HEK293 (cell line): ENCODE measurements at regions not wholly inside any gene's neighbourhood (a gene's known extent, or its start where the extent isn't known, plus 50 kb on each side); places are given as distances from the start of the nearest gene placed in this dataset.
A peak's percentile ranks its signal among the peaks of the same experiment; 100 is the strongest.

Source experiments
- CTCF ChIA-PET: fragments of 350-600 bp; formaldehyde crosslinking; extraction: SDS; loops from one replicate; lab custom pipeline; 2021; ENCODE audit warnings: antibody characterized with exemption; lab: Yijun Ruan, JAX
- POLR2A ChIA-PET: fragments of 300-600 bp; formaldehyde crosslinking; extraction: SDS; loops from one replicate; lab custom pipeline; 2020; ENCODE audit warnings: antibody characterized with exemption, inconsistent platforms; lab: Yijun Ruan, JAX
- H3K27ac ChIP-seq: fragments of 200-500 bp; sonication (Bioruptor generic); 2 replicates; pipeline ENCODE4 v1.5.1; 2014; ENCODE audit warnings: low read depth, low read length, control low read depth, inconsistent platforms; ENCODE audit errors: extremely low read depth
- H3K36me3 ChIP-seq, 2 experiments: fragments of 200-500 bp in 1 of 2; sonication (Bioruptor generic) in 1 of 2; 1 replicate in 1 of 2; 2 replicates in 1 of 2; pipeline ENCODE4 v1.5.1; 2014 to 2017; ENCODE audit warnings: inconsistent platforms in 2 of 2, low read length in 2 of 2; ENCODE audit not compliant: control insufficient read depth in 2 of 2, insufficient read depth in 1 of 2
- H3K4me1 ChIP-seq: fragments of 200-500 bp; sonication (Bioruptor generic); 2 replicates; pipeline ENCODE4 v1.5.1; 2014; ENCODE audit warnings: mild to moderate bottlenecking, low read length, inconsistent platforms; ENCODE audit not compliant: control insufficient read depth, insufficient read depth
- H3K4me3 ChIP-seq: 2 replicates; pipeline ENCODE4 v1.5.1; 2011; ENCODE audit warnings: low read depth, mild to moderate bottlenecking, control low read depth, low read length, moderate library complexity
- H3K9me3 ChIP-seq: fragments of 200-500 bp; sonication (Bioruptor generic); 2 replicates; pipeline ENCODE4 v1.5.1; 2014; ENCODE audit warnings: low read depth, low read length, inconsistent platforms; ENCODE audit not compliant: control insufficient read depth, insufficient read depth
- BCL11B ChIP-seq: fragments of 450-650 bp; formaldehyde crosslinking; IDR thresholded peaks from 2 replicates; pipeline ENCODE4 v1.5.1; 2016; ENCODE audit warnings: low read depth, missing biosample characterization, missing genetic modification characterization
- KLF10 ChIP-seq: fragments of 450-650 bp; IDR thresholded peaks from 2 replicates; pipeline ENCODE4 v1.5.1; 2018; ENCODE audit warnings: missing biosample characterization, mild to moderate bottlenecking, missing genetic modification characterization
- SCRT1 ChIP-seq: fragments of 450-650 bp; formaldehyde crosslinking; IDR thresholded peaks from 2 replicates; pipeline ENCODE4 v1.5.1; 2016; ENCODE audit warnings: missing biosample characterization, missing genetic modification characterization, borderline replicate concordance
- YY1 ChIP-seq: fragments of 450-650 bp; formaldehyde crosslinking; IDR thresholded peaks from 2 replicates; pipeline ENCODE4 v1.5.1; 2018; ENCODE audit warnings: missing biosample characterization, missing genetic modification characterization
- ZBTB21 ChIP-seq: fragments of 450-650 bp; formaldehyde crosslinking; IDR thresholded peaks from 2 replicates; pipeline ENCODE4 v1.5.1; 2017; ENCODE audit warnings: missing biosample characterization, missing genetic modification characterization
- ZNF138 ChIP-seq: fragments of 450-650 bp; formaldehyde crosslinking; IDR thresholded peaks from 2 replicates; pipeline ENCODE4 v1.5.1; 2016; ENCODE audit warnings: missing biosample characterization, missing genetic modification characterization, borderline replicate concordance
- ZNF211 ChIP-seq: fragments of 450-650 bp; formaldehyde crosslinking; IDR thresholded peaks from 2 replicates; pipeline ENCODE4 v1.5.1; 2016; ENCODE audit warnings: low read depth, missing biosample characterization, missing genetic modification characterization
- ZNF366 ChIP-seq: fragments of 450-650 bp; formaldehyde crosslinking; conservative IDR thresholded peaks from 2 replicates; pipeline ENCODE4 v1.5.1; 2016; ENCODE audit warnings: missing biosample characterization, missing genetic modification characterization
- ZNF560 ChIP-seq: fragments of 450-650 bp; formaldehyde crosslinking; IDR thresholded peaks from 2 replicates; pipeline ENCODE4 v1.5.1; 2017; ENCODE audit warnings: missing biosample characterization, missing genetic modification characterization, borderline replicate concordance
- ZNF629 ChIP-seq: fragments of 450-650 bp; formaldehyde crosslinking; IDR thresholded peaks from 2 replicates; pipeline ENCODE4 v1.5.1; 2017; ENCODE audit warnings: missing biosample characterization, missing genetic modification characterization
- ZNF707 ChIP-seq: fragments of 450-650 bp; formaldehyde crosslinking; IDR thresholded peaks from 2 replicates; pipeline ENCODE4 v1.5.1; 2016; ENCODE audit warnings: missing biosample characterization, missing genetic modification characterization
- ZNF768 ChIP-seq: fragments of 450-650 bp; formaldehyde crosslinking; IDR thresholded peaks from 2 replicates; pipeline ENCODE4 v1.5.1; 2018; ENCODE audit warnings: missing biosample characterization, mild to moderate bottlenecking, missing genetic modification characterization
- ZNF777 ChIP-seq: fragments of 450-650 bp; formaldehyde crosslinking; IDR thresholded peaks from 2 replicates; pipeline ENCODE4 v1.5.1; 2017; ENCODE audit warnings: missing biosample characterization, missing genetic modification characterization, borderline replicate concordance
- TF ChIP-seq, protein P1 (sequence below): fragments of 450-650 bp; IDR thresholded peaks from 2 replicates; pipeline ENCODE4 v1.5.1; 2018; ENCODE audit warnings: missing biosample characterization, missing genetic modification characterization
- TF ChIP-seq, protein P2 (sequence below): fragments of 450-650 bp; formaldehyde crosslinking; IDR thresholded peaks from 2 replicates; pipeline ENCODE4 v1.5.1; 2017; ENCODE audit warnings: missing biosample characterization, mild to moderate bottlenecking, missing genetic modification characterization, moderate library complexity
- TF ChIP-seq, protein P3 (sequence below): fragments of 450-650 bp; formaldehyde crosslinking; IDR thresholded peaks from 2 replicates; pipeline ENCODE4 v1.5.1; 2016; ENCODE audit warnings: missing biosample characterization, missing genetic modification characterization
- TF ChIP-seq, protein P4 (sequence below): fragments of 450-650 bp; formaldehyde crosslinking; IDR thresholded peaks from 2 replicates; pipeline ENCODE4; 2016; ENCODE audit warnings: missing biosample characterization, missing genetic modification characterization
- TF ChIP-seq, protein P5 (sequence below): fragments of 450-650 bp; formaldehyde crosslinking; IDR thresholded peaks from 2 replicates; pipeline ENCODE4 v1.5.1; 2016; ENCODE audit warnings: missing biosample characterization, missing genetic modification characterization
- TF ChIP-seq, protein P6 (sequence below): fragments of 450-650 bp; formaldehyde crosslinking; IDR thresholded peaks from 2 replicates; pipeline ENCODE4 v1.5.1; 2016; ENCODE audit warnings: missing biosample characterization, missing genetic modification characterization
- TF ChIP-seq, protein P7 (sequence below): fragments of 450-650 bp; formaldehyde crosslinking; optimal IDR thresholded peaks from 2 replicates; pipeline ENCODE3; 2016; ENCODE audit warnings: missing biosample characterization, mild to moderate bottlenecking, missing genetic modification characterization

DNA sequence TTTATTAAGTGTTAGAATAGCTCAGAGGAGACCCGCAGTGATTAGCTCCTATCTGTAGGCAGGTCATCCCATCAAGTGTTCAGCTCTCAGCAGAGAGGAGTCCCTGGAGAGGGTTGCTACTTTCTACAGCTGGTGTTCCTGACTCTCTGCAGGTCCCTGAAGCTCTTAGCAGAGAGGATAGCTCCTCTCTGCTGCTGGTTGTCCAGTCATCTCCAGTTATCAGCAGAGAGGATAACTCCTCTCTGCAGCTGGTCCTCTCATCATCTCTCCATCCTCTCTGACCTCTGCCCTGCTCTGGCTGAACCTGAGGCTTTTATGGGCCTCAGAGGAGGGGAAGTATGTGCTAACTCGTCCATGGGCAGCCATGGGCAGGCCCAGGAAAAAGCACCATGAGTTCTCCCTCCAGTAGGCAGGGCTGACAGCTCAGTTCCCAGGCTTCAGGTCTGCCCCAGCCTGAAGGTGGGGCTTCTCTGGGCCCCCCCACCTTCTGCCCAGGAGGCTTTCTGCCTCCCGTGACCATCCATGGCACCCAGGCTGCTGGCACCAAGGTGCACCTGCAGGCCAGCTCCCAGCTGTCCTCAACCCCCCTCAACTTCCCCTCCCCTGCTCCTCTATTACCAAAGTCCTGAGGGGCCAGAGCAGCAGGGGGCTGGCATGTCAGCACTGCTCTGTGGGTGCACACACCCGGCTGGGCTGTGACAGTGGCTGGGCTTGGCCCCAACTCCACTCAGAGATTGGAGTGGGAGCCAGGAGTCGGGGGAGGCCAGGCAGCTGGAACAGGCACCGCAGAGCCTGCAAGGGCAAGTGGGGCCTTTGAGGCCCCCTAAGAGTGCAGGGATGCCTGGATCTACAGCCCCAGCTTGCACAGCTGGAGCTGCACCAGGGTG lies 98.9 kb upstream of the FRMD4B start:
- POLR2A ChIA-PET: no interaction called here
- H3K9me3 ChIP-seq: no peaks in the 10 kb centered on the region
- no peaks in the 10 kb centered on the region for H3K4me1 ChIP-seq
- CTCF ChIA-PET: no interaction called here
- no peak overlapping the region for H3K27ac ChIP-seq
- H3K36me3 ChIP-seq: no peaks in the 10 kb centered on the region
- TF ChIP-seq ZNF366 (tag by site-specific recombination): no peak
- TF ChIP-seq ZNF629 (tag by site-specific recombination): no peak
- TF ChIP-seq, protein P1, sequence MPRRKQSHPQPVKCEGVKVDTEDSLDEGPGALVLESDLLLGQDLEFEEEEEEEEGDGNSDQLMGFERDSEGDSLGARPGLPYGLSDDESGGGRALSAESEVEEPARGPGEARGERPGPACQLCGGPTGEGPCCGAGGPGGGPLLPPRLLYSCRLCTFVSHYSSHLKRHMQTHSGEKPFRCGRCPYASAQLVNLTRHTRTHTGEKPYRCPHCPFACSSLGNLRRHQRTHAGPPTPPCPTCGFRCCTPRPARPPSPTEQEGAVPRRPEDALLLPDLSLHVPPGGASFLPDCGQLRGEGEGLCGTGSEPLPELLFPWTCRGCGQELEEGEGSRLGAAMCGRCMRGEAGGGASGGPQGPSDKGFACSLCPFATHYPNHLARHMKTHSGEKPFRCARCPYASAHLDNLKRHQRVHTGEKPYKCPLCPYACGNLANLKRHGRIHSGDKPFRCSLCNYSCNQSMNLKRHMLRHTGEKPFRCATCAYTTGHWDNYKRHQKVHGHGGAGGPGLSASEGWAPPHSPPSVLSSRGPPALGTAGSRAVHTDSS (tag by site-specific recombination): no peak
- TF ChIP-seq, protein P2, sequence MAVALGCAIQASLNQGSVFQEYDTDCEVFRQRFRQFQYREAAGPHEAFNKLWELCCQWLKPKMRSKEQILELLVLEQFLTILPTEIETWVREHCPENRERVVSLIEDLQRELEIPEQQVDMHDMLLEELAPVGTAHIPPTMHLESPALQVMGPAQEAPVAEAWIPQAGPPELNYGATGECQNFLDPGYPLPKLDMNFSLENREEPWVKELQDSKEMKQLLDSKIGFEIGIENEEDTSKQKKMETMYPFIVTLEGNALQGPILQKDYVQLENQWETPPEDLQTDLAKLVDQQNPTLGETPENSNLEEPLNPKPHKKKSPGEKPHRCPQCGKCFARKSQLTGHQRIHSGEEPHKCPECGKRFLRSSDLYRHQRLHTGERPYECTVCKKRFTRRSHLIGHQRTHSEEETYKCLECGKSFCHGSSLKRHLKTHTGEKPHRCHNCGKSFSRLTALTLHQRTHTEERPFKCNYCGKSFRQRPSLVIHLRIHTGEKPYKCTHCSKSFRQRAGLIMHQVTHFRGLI (tag by site-specific recombination): 0 out of 2 replicates have a peak, but pooled peaks have one; percentile 53
- TF ChIP-seq, all 188 proteins: peak for 1
- H3K4me3 ChIP-seq: no peak overlapping the region

DNA sequence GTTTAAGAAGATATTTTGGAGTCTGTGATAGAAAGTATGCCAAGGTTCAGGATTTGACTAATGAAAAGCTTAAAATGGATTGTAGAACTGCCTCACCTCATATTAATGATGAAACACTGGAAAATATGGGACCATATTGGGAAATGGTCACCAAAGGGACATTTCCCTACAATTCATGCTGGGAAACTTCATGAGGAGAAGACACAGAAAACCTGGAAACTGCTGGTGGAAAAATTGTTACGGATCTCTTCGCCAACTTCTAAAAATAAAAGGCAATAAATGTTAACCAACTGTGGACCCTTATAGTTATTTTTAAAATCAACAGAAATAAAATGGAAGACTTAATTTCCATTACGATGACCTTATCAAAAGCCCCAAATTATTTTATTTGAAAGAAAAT lies 97.6 kb upstream of the FRMD4B start:
- no peaks in the 10 kb centered on the region for H3K4me1 ChIP-seq
- no peaks in the 10 kb centered on the region for H3K9me3 ChIP-seq
- POLR2A ChIA-PET: no interaction called here
- no peaks in the 10 kb centered on the region for H3K36me3 ChIP-seq
- TF ChIP-seq KLF10 (tag by site-specific recombination): no peak
- no peak for TF ChIP-seq YY1 (tag by site-specific recombination)
- TF ChIP-seq, protein P3, sequence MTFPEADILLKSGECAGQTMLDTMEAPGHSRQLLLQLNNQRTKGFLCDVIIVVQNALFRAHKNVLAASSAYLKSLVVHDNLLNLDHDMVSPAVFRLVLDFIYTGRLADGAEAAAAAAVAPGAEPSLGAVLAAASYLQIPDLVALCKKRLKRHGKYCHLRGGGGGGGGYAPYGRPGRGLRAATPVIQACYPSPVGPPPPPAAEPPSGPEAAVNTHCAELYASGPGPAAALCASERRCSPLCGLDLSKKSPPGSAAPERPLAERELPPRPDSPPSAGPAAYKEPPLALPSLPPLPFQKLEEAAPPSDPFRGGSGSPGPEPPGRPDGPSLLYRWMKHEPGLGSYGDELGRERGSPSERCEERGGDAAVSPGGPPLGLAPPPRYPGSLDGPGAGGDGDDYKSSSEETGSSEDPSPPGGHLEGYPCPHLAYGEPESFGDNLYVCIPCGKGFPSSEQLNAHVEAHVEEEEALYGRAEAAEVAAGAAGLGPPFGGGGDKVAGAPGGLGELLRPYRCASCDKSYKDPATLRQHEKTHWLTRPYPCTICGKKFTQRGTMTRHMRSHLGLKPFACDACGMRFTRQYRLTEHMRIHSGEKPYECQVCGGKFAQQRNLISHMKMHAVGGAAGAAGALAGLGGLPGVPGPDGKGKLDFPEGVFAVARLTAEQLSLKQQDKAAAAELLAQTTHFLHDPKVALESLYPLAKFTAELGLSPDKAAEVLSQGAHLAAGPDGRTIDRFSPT: no peak
- TF ChIP-seq ZNF211: no peak
- TF ChIP-seq, protein P4, sequence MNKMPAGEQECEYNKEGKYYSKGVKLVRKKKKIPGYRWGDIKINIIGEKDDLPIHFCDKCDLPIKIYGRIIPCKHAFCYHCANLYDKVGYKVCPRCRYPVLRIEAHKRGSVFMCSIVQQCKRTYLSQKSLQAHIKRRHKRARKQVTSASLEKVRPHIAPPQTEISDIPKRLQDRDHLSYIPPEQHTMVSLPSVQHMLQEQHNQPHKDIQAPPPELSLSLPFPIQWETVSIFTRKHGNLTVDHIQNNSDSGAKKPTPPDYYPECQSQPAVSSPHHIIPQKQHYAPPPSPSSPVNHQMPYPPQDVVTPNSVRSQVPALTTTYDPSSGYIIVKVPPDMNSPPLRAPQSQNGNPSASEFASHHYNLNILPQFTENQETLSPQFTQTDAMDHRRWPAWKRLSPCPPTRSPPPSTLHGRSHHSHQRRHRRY (tag by site-specific recombination): no peak
- TF ChIP-seq, protein P2 (tag by site-specific recombination): no peak
- TF ChIP-seq ZNF138: no peak
- TF ChIP-seq ZNF777 (tag by site-specific recombination): no peak
- no peak for TF ChIP-seq BCL11B (tag by site-specific recombination)
- no peak for TF ChIP-seq ZBTB21 (tag by site-specific recombination)
- no peak for TF ChIP-seq ZNF629 (tag by site-specific recombination)
- TF ChIP-seq ZNF707 (tag by site-specific recombination): no peak
- TF ChIP-seq, protein P5, sequence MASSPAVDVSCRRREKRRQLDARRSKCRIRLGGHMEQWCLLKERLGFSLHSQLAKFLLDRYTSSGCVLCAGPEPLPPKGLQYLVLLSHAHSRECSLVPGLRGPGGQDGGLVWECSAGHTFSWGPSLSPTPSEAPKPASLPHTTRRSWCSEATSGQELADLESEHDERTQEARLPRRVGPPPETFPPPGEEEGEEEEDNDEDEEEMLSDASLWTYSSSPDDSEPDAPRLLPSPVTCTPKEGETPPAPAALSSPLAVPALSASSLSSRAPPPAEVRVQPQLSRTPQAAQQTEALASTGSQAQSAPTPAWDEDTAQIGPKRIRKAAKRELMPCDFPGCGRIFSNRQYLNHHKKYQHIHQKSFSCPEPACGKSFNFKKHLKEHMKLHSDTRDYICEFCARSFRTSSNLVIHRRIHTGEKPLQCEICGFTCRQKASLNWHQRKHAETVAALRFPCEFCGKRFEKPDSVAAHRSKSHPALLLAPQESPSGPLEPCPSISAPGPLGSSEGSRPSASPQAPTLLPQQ: no peak
- TF ChIP-seq, protein P6, sequence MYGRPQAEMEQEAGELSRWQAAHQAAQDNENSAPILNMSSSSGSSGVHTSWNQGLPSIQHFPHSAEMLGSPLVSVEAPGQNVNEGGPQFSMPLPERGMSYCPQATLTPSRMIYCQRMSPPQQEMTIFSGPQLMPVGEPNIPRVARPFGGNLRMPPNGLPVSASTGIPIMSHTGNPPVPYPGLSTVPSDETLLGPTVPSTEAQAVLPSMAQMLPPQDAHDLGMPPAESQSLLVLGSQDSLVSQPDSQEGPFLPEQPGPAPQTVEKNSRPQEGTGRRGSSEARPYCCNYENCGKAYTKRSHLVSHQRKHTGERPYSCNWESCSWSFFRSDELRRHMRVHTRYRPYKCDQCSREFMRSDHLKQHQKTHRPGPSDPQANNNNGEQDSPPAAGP (tag by site-specific recombination): no peak
- TF ChIP-seq ZNF768 (tag by site-specific recombination): no peak
- TF ChIP-seq ZNF560 (tag by site-specific recombination): no peak
- TF ChIP-seq, protein P7, sequence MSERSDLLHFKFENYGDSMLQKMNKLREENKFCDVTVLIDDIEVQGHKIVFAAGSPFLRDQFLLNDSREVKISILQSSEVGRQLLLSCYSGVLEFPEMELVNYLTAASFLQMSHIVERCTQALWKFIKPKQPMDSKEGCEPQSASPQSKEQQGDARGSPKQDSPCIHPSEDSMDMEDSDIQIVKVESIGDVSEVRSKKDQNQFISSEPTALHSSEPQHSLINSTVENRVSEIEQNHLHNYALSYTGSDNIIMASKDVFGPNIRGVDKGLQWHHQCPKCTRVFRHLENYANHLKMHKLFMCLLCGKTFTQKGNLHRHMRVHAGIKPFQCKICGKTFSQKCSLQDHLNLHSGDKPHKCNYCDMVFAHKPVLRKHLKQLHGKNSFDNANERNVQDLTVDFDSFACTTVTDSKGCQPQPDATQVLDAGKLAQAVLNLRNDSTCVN (tag by site-specific recombination): no peak
- no peak for TF ChIP-seq SCRT1 (tag by site-specific recombination)
- TF ChIP-seq, all 188 proteins: peak for 0
- Histone ChIP-seq H3K27ac (no peak overlapping the region), H3K4me3 (no peak overlapping the region)
- CTCF ChIA-PET: no interaction called here
